ENCODE measurements at regions not wholly inside any gene's neighbourhood (a gene's known extent, or its start where the extent isn't known, plus 50 kb on each side); places are given as distances from the start of the nearest gene placed in this dataset.

DNA sequence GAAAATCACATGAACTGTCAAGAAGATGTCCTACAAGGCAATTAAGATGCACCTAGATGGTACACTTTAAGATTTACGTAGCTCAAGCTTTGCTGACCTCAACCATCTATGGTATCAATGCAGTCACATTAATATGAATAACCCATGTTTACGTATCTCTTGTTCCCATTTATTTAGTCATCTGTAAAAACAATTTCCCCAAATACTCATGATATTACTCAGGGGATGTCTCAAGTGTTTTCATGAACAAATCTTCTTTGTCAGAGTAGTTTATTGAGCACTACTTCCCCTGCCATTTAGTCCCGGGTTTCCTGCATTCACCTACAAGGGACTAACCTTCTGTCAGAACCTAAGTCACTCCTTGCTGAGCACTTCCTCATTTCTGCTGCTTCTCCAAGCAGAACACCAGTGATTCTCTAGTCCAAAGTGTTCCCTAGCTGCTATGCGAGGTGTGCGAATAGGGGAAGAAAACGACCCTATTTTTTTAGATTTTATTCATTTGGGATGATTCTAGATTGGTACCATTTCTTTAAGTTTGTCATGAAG lies 554.3 kb upstream of the LRRC4C start:
- TF ChIP-seq, protein P1, sequence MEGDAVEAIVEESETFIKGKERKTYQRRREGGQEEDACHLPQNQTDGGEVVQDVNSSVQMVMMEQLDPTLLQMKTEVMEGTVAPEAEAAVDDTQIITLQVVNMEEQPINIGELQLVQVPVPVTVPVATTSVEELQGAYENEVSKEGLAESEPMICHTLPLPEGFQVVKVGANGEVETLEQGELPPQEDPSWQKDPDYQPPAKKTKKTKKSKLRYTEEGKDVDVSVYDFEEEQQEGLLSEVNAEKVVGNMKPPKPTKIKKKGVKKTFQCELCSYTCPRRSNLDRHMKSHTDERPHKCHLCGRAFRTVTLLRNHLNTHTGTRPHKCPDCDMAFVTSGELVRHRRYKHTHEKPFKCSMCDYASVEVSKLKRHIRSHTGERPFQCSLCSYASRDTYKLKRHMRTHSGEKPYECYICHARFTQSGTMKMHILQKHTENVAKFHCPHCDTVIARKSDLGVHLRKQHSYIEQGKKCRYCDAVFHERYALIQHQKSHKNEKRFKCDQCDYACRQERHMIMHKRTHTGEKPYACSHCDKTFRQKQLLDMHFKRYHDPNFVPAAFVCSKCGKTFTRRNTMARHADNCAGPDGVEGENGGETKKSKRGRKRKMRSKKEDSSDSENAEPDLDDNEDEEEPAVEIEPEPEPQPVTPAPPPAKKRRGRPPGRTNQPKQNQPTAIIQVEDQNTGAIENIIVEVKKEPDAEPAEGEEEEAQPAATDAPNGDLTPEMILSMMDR (IDR thresholded peaks at IDR 0.05): no peak
- H2AFZ ChIP-seq: no peak overlapping the region
- no peak overlapping the region for H3K4me3 ChIP-seq (ENCODE audit: low read depth, low read length)
- no peak overlapping the region for H3K4me2 ChIP-seq (ENCODE audit: low read length)
- H3K27me3 ChIP-seq (ENCODE audit: control insufficient read depth, insufficient read depth, low read length): no peaks in the 10 kb centered on the region
- H3K79me2 ChIP-seq: no peaks in the 10 kb centered on the region
- H3K27ac ChIP-seq: no peak overlapping the region
- no peaks in the 10 kb centered on the region for H3K36me3 ChIP-seq (ENCODE audit: control insufficient read depth, insufficient read depth, low read length)
- H3K9ac ChIP-seq: no peak overlapping the region
- no peaks in the 10 kb centered on the region for H3K4me1 ChIP-seq
- no peaks in the 10 kb centered on the region for H3K9me3 ChIP-seq (ENCODE audit: control insufficient read depth, low read length)

DNA sequence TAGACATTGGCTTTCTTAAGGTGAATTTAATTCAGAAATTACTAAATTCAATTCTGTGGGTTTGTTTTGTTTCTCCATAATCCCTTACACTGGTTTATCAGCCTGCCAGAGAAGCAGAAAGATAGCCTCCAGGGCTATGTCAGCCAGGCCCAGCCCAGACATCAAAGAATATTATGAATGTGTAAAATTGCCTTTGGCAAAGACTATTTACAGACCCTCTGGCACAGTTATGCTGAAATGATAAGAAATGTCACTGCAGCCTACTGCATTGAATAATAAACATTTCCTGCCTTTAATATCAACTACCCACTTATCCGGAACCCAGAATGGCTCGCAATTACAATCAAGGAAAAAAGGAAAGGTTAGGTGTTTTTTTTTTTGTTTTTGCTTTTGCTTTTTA lies 562.5 kb upstream of the LRRC4C start:
- Histone ChIP-seq H3K27ac (no peak overlapping the region), H3K4me3 (ENCODE audit: low read depth, low read length) (no peak overlapping the region), H3K9me3 (ENCODE audit: control insufficient read depth, low read length) (no peaks in the 10 kb centered on the region), H3K79me2 (no peaks in the 10 kb centered on the region), H3K4me2 (ENCODE audit: low read length) (no peak overlapping the region), H3K9ac (no peak overlapping the region), H3K27me3 (ENCODE audit: control insufficient read depth, insufficient read depth, low read length) (no peaks in the 10 kb centered on the region), H2AFZ (no peak overlapping the region), H3K4me1 (no peaks in the 10 kb centered on the region), H3K36me3 (ENCODE audit: control insufficient read depth, insufficient read depth, low read length) (no peaks in the 10 kb centered on the region)
- TF ChIP-seq, protein P1 (IDR thresholded peaks at IDR 0.05): no peak

DNA sequence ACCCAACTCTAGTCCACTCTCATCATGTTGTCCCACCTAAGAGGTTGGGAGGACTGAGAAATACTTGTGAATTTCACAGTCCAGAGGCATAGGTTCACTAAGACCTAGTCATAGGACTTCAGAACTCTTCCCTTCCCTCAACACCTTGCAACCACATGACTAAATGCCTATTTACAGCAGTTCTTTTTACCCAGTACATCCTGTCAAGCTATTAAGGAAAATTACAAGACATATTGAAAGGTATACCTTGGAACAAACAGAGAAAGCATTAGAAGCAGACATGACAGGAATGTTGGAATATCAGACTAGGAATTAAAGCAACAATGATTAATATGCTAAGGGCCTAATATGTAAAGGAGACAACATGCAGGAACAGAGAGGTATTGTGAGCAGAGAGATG lies 563.8 kb upstream of the LRRC4C start:
- Histone ChIP-seq H2AFZ (no peak overlapping the region), H3K9me3 (ENCODE audit: control insufficient read depth, low read length) (no peaks in the 10 kb centered on the region), H3K27me3 (ENCODE audit: control insufficient read depth, insufficient read depth, low read length) (no peaks in the 10 kb centered on the region), H3K36me3 (ENCODE audit: control insufficient read depth, insufficient read depth, low read length) (no peaks in the 10 kb centered on the region), H3K4me1 (no peaks in the 10 kb centered on the region), H3K27ac (no peak overlapping the region), H3K4me3 (ENCODE audit: low read depth, low read length) (no peak overlapping the region), H3K9ac (no peak overlapping the region), H3K79me2 (no peaks in the 10 kb centered on the region), H3K4me2 (ENCODE audit: low read length) (no peak overlapping the region)
- TF ChIP-seq, protein P1 (IDR thresholded peaks at IDR 0.05): no peak

DNA sequence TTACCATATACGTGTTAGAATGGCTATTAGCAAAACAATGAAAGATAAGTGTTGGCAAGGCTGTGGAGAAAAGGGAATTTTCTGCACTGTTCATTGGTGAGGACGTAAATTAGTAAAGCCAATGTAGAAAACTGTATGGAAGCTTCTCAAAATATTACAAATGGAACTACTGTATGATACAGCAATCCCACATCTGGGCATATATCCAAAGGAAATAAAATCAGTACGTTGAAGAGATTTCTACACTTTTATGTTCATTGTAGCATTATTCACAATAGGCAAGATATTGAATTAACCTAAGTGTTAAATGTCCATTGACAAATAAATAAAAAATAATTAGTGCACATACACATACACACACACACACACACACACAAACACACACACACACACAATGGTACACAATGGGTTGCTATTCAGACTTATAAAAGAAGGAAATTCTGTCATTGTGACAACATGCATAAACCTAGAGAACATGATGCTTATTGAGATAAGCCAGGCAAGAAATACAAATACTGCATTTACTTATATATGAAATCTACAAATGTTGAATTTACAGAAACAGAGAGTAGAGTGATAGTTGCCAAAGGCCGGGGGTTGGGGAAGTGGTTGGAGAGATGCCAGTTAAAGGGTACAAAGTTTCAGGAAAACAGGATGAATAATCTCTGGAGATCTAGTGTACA lies 565.8 kb upstream of the LRRC4C start:
- Histone ChIP-seq H3K4me2 (ENCODE audit: low read length) (no peak overlapping the region), H2AFZ (no peak overlapping the region), H3K9ac (no peak overlapping the region), H3K9me3 (ENCODE audit: control insufficient read depth, low read length) (no peaks in the 10 kb centered on the region), H3K27ac (no peak overlapping the region), H3K4me1 (no peaks in the 10 kb centered on the region), H3K79me2 (no peaks in the 10 kb centered on the region), H3K36me3 (ENCODE audit: control insufficient read depth, insufficient read depth, low read length) (no peaks in the 10 kb centered on the region), H3K4me3 (ENCODE audit: low read depth, low read length) (no peak overlapping the region), H3K27me3 (ENCODE audit: control insufficient read depth, insufficient read depth, low read length) (no peaks in the 10 kb centered on the region)
- TF ChIP-seq, protein P1 (IDR thresholded peaks at IDR 0.05): no peak

DNA sequence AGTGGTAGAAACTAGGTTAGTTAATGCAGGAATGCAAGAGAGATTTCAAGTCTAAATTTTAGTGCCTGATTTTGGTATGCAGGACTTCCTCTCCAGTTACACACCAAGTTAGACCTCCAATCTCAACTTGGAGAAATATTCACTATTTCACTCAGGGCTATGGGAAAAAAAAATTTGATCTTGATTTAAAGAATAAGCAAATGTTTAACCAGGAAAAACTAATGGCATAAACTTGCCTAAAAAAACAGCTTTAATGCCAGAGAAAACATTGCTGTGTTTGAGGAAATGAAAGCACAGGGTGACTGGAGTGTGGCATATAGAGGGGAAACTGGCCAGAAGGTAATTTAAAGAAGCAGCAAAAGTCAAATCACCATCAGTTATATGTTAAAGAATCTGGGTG lies 575.4 kb upstream of the LRRC4C start:
- H3K79me2 ChIP-seq: no peaks in the 10 kb centered on the region
- no peak overlapping the region for H3K27ac ChIP-seq
- H3K4me2 ChIP-seq (ENCODE audit: low read length): no peak overlapping the region
- H2AFZ ChIP-seq: no peak overlapping the region
- no peaks in the 10 kb centered on the region for H3K27me3 ChIP-seq (ENCODE audit: control insufficient read depth, insufficient read depth, low read length)
- no peaks in the 10 kb centered on the region for H3K9me3 ChIP-seq (ENCODE audit: control insufficient read depth, low read length)
- no peak overlapping the region for H3K9ac ChIP-seq
- H3K4me1 ChIP-seq: no peaks in the 10 kb centered on the region
- H3K36me3 ChIP-seq (ENCODE audit: control insufficient read depth, insufficient read depth, low read length): no peaks in the 10 kb centered on the region
- no peak overlapping the region for H3K4me3 ChIP-seq (ENCODE audit: low read depth, low read length)
- TF ChIP-seq, protein P1 (IDR thresholded peaks at IDR 0.05): no peak

All from parathyroid adenoma (tissue), 2 donors.